H9 (cell line): ENCODE measurements at regions not wholly inside any gene's neighbourhood (a gene's known extent, or its start where the extent isn't known, plus 50 kb on each side); places are given as distances from the start of the nearest gene placed in this dataset.
A peak's percentile ranks its signal among the peaks of the same experiment; 100 is the strongest.

Source experiments
- DNase-seq: peaks from one replicate; pipeline ENCODE4 v3.0.0-alpha.2; 2017
- H2AFZ ChIP-seq: one replicate; pipeline ENCODE4 v1.6.1; 2013; ENCODE audit warnings: mild to moderate bottlenecking, low read length, control low read depth, moderate library complexity
- H2AK5ac ChIP-seq: 2 replicates; pipeline ENCODE4 v1.6.1; 2013; ENCODE audit warnings: low read length, control low read depth, mixed read lengths; ENCODE audit not compliant: insufficient read length
- H2BK120ac ChIP-seq: one replicate; pipeline ENCODE4 v1.6.1; 2013; ENCODE audit warnings: low read depth, mild to moderate bottlenecking, low read length, control low read depth, inconsistent platforms; ENCODE audit not compliant: poor library complexity, severe bottlenecking
- H2BK12ac ChIP-seq: 2 replicates; pipeline ENCODE4 v1.6.1; 2013; ENCODE audit warnings: low read length, control low read depth, mixed read lengths, low read depth; ENCODE audit not compliant: insufficient read length
- H2BK15ac ChIP-seq: 2 replicates; pipeline ENCODE4 v1.6.1; 2013; ENCODE audit warnings: low read depth, low read length, control low read depth
- H2BK20ac ChIP-seq: one replicate; pipeline ENCODE4 v1.6.1; 2013; ENCODE audit warnings: low read depth, mild to moderate bottlenecking, low read length, control low read depth, inconsistent platforms; ENCODE audit not compliant: poor library complexity, severe bottlenecking
- H2BK5ac ChIP-seq: 2 replicates; pipeline ENCODE4 v1.6.1; 2013; ENCODE audit warnings: low read length, control low read depth, mixed read lengths; ENCODE audit not compliant: insufficient read length
- H3K14ac ChIP-seq: 2 replicates; pipeline ENCODE4 v1.6.1; 2013; ENCODE audit warnings: low read length, control low read depth; ENCODE audit not compliant: insufficient read depth
- H3K18ac ChIP-seq: 2 replicates; pipeline ENCODE4 v1.6.1; 2013; ENCODE audit warnings: low read depth, mild to moderate bottlenecking, mixed read lengths, low read length, control low read depth; ENCODE audit not compliant: insufficient read length
- H3K23ac ChIP-seq: 2 replicates; pipeline ENCODE4 v1.6.1; 2013; ENCODE audit warnings: low read length, control low read depth, mixed read lengths, low read depth; ENCODE audit not compliant: insufficient read length
- H3K23me2 ChIP-seq: 2 replicates; pipeline ENCODE4 v1.6.1; 2013; ENCODE audit warnings: low read depth, mild to moderate bottlenecking, mixed read lengths, low read length, control low read depth; ENCODE audit not compliant: insufficient read length, poor library complexity, severe bottlenecking
- H3K27ac ChIP-seq: 2 replicates; pipeline ENCODE4 v1.5.1; 2013; ENCODE audit warnings: low read length, control low read depth, mixed read lengths, low read depth; ENCODE audit not compliant: insufficient read length
- H3K27me3 ChIP-seq: 2 replicates; pipeline ENCODE4 v1.6.1; 2013; ENCODE audit warnings: low read length, control low read depth, inconsistent platforms; ENCODE audit not compliant: insufficient read depth
- H3K4ac ChIP-seq: 2 replicates; pipeline ENCODE4 v1.6.1; 2013; ENCODE audit warnings: low read depth, mild to moderate bottlenecking, control low read depth, inconsistent platforms, low read length, moderate library complexity
- H3K4me1 ChIP-seq: 2 replicates; pipeline ENCODE4 v1.6.1; 2013; ENCODE audit warnings: low read length, control low read depth, inconsistent platforms; ENCODE audit not compliant: insufficient read depth
- H3K4me2 ChIP-seq: 2 replicates; pipeline ENCODE4 v1.6.1; 2013; ENCODE audit warnings: low read length, control low read depth, mixed read lengths; ENCODE audit not compliant: insufficient read length, insufficient read depth
- H3K56ac ChIP-seq: 2 replicates; pipeline ENCODE4 v1.6.1; 2013; ENCODE audit warnings: low read depth, mild to moderate bottlenecking, mixed read lengths, low read length, control low read depth; ENCODE audit not compliant: insufficient read length
- H3K79me1 ChIP-seq: 2 replicates; pipeline ENCODE4 v1.6.1; 2013; ENCODE audit warnings: low read depth, mild to moderate bottlenecking, moderate library complexity, low read length, control low read depth, inconsistent platforms; ENCODE audit not compliant: insufficient read depth, poor library complexity, severe bottlenecking
- H3K79me2 ChIP-seq: 2 replicates; pipeline ENCODE4 v1.6.1; 2013; ENCODE audit warnings: low read length, control low read depth, inconsistent platforms; ENCODE audit not compliant: insufficient read depth
- H3K9ac ChIP-seq: 2 replicates; pipeline ENCODE4 v1.6.1; 2013; ENCODE audit warnings: low read length, control low read depth, mixed read lengths; ENCODE audit not compliant: insufficient read length; ENCODE audit errors: extremely low read depth
- H3K9me3 ChIP-seq: one replicate; pipeline ENCODE4 v1.6.1; 2013; ENCODE audit warnings: low read depth, low read length, inconsistent platforms; ENCODE audit not compliant: control insufficient read depth
- H3T11ph ChIP-seq: one replicate; pipeline ENCODE4 v1.6.1; 2013; ENCODE audit warnings: mild to moderate bottlenecking, low read length, control low read depth, inconsistent platforms
- H4K20me1 ChIP-seq: one replicate; pipeline ENCODE4 v1.6.1; 2013; ENCODE audit not compliant: control insufficient read depth, insufficient read length, insufficient read depth
- H4K5ac ChIP-seq: 2 replicates; pipeline ENCODE4 v1.6.1; 2013; ENCODE audit warnings: low read depth, mild to moderate bottlenecking, mixed read lengths, low read length, control low read depth; ENCODE audit not compliant: insufficient read length
- H4K8ac ChIP-seq: replicated peaks from 2 replicates; pipeline ENCODE4 v1.6.1; 2013; ENCODE audit warnings: low read length, control low read depth, mixed read lengths, low read depth; ENCODE audit not compliant: insufficient read length
- H4K91ac ChIP-seq: 2 replicates; pipeline ENCODE4 v1.6.1; 2013; ENCODE audit warnings: low read depth, mild to moderate bottlenecking, moderate library complexity, mixed read lengths, low read length, control low read depth; ENCODE audit not compliant: insufficient read length
- H3K27ac Mint-ChIP-seq, 3 experiments: 2 replicates in 2 of 3; 3 replicates in 1 of 3; pipeline ENCODE4 v1.8.0; 2020 to 2021; ENCODE audit warnings: mixed read lengths in 3 of 3, mild to moderate bottlenecking in 1 of 3, moderate library complexity in 1 of 3
- H3K27me3 Mint-ChIP-seq: 2 replicates; pipeline ENCODE4 v1.8.0; 2021; ENCODE audit warnings: low read depth, mild to moderate bottlenecking, moderate library complexity, mixed read lengths
- H3K36me3 Mint-ChIP-seq, 3 experiments: 2 replicates in 2 of 3; 3 replicates in 1 of 3; pipeline ENCODE4 v1.8.0; 2020 to 2021; ENCODE audit warnings: low read depth in 3 of 3, mixed read lengths in 3 of 3; ENCODE audit not compliant: insufficient read depth in 1 of 3
- H3K4me1 Mint-ChIP-seq, 2 experiments: 2 replicates each; pipeline ENCODE4 v1.8.0; 2020; ENCODE audit warnings: mixed read lengths in 2 of 2
- H3K4me3 Mint-ChIP-seq, 2 experiments: 2 replicates in 1 of 2; 3 replicates in 1 of 2; pipeline ENCODE4 v1.8.0; 2020 to 2021; ENCODE audit warnings: mild to moderate bottlenecking in 2 of 2, mixed read lengths in 2 of 2, moderate library complexity in 1 of 2
- H3K9me3 Mint-ChIP-seq, 2 experiments: 2 replicates in 1 of 2; 3 replicates in 1 of 2; pipeline ENCODE4 v1.8.0; 2020; ENCODE audit warnings: mild to moderate bottlenecking in 2 of 2, mixed read lengths in 2 of 2, moderate library complexity in 1 of 2
- CTCF ChIP-seq: fragments of 200-600 bp; sonication (generic); conservative IDR thresholded peaks from 3 replicates; pipeline ENCODE4 v1.8.0; 2021; ENCODE audit warnings: antibody characterized with exemption, mild to moderate bottlenecking
- WGBS: extraction: QIAGEN DNeasy Blood & Tissue Kit; methylation state at CpG from one replicate; pipeline ENCODE4 v1.1.7; 2013; ENCODE audit warnings: missing lambda C conversion rate, low lambda C conversion rate, mixed read lengths; ENCODE audit not compliant: insufficient read length; ENCODE audit errors: extremely low coverage; 5-methylcytosine and 5-hydroxymethylcytosine counted together

GRCh38 chr3:35393901-35394799, 245.2 kb upstream of the ARPP21 start:
- Histone ChIP-seq H3K4me1 (no peaks in the 10 kb centered on the region; the same call in 1 of the 2 replicates), H3K18ac (peak overlapping the region; percentile 34), H2BK20ac (no peak overlapping the region), H3K27ac (no peak overlapping the region), H3K27me3 (no peaks in the 10 kb centered on the region), H2BK5ac (no peak overlapping the region), H4K5ac (no peak overlapping the region), H2AFZ (no peak overlapping the region), H2BK120ac (no peak overlapping the region), H3K56ac (no peak overlapping the region), H3K23ac (no peak overlapping the region), H4K20me1 (no peaks in the 10 kb centered on the region), H3K4ac (no peak overlapping the region), H2BK15ac (no peak overlapping the region), H3K4me2 (no peak overlapping the region), H2BK12ac (no peak overlapping the region), H3K23me2 (no peaks in the 10 kb centered on the region), H2AK5ac (no peak overlapping the region), H3K79me1 (no peaks in the 10 kb centered on the region), H3K9ac (no peak overlapping the region), H4K8ac (no peak overlapping the region), H3T11ph (no peak overlapping the region), H3K79me2 (no peaks in the 10 kb centered on the region), H4K91ac (no peak overlapping the region), H3K9me3 (peaks cover 10% of the 10 kb centered on the region), H3K14ac (no peak overlapping the region; the same call in 1 of the 2 replicates)
- TF ChIP-seq CTCF = no peak
- Mint-ChIP-seq H3K36me3 (peaks cover 8 to 30% (median 17%) of the 10 kb centered on the region in 3 experiments), H3K27ac (no peak overlapping the region), H3K27me3 (no peaks in the 10 kb centered on the region), H3K4me3 (no peak overlapping the region), H3K9me3 (peaks cover 29 to 36% of the 10 kb centered on the region in 2 experiments), H3K4me1 (peaks cover 0 to 5% of the 10 kb centered on the region in 2 experiments; a peak in 1 of 4 replicates)
- DNase-seq = peak; percentile 31
- no CpG with 5 or more reads among the region's 6 CpGs for WGBS
